Kidney (tissue), 13 donors: ENCODE measurements at regions not wholly inside any gene's neighbourhood (a gene's known extent, or its start where the extent isn't known, plus 50 kb on each side); places are given as distances from the start of the nearest gene placed in this dataset.

Experiments used
- DNase-seq, 5 donors: peaks; one replicate each; pipeline ENCODE4 v3.0.0-alpha.2; 2013 to 2020
- FAIRE-seq: peaks from 2 replicates; lab custom pipeline; 2012; peaks lifted over from hg19 to GRCh38; lab: Jason Lieb, UNC
- H3K27ac ChIP-seq, 2 donors: one replicate each; pipeline ENCODE4 v1.7.0; 2013; ENCODE audit warnings: low read depth in 2 of 2, low read length in 2 of 2, inconsistent platforms in 1 of 2
- H3K27me3 ChIP-seq: one replicate; pipeline ENCODE4 v1.7.1; 2013; ENCODE audit warnings: low read length, inconsistent platforms; ENCODE audit not compliant: control insufficient read depth, insufficient read depth
- H3K36me3 ChIP-seq, 3 donors: one replicate each; pipeline versions ENCODE4 v1.7.0 to v1.7.1; 2013; ENCODE audit warnings: low read length in 3 of 3, control low read depth in 1 of 3, inconsistent platforms in 1 of 3; ENCODE audit not compliant: insufficient read depth in 3 of 3, control insufficient read depth in 2 of 3
- H3K4me1 ChIP-seq, 3 donors: one replicate each; pipeline versions ENCODE4 v1.7.0 to v1.7.1; 2013; ENCODE audit warnings: low read length in 3 of 3, inconsistent platforms in 1 of 3, low read depth in 1 of 3; ENCODE audit not compliant: control insufficient read depth in 2 of 3, insufficient read depth in 2 of 3
- H3K4me3 ChIP-seq, 3 donors: one replicate each; pipeline versions ENCODE4 v1.7.0 to v1.8.1; 2013; ENCODE audit warnings: low read length in 3 of 3, control low read depth in 1 of 3, inconsistent platforms in 1 of 3
- H3K9ac ChIP-seq, 3 donors: one replicate each; pipeline versions ENCODE4 v1.7.0 to v1.7.1; 2013; ENCODE audit warnings: low read length in 3 of 3, control low read depth in 1 of 3, inconsistent platforms in 1 of 3
- H3K9me3 ChIP-seq, 3 donors: one replicate each; pipeline versions ENCODE4 v1.7.0 to v1.7.1; 2013; ENCODE audit warnings: low read length in 3 of 3, control low read depth in 1 of 3, inconsistent platforms in 1 of 3; ENCODE audit not compliant: control insufficient read depth in 2 of 3, insufficient read depth in 1 of 3
- CTCF ChIP-seq: IDR thresholded peaks from 3 replicates; pipeline ENCODE4 v1.5.1; 2012; ENCODE audit warnings: mild to moderate bottlenecking, moderate library complexity, borderline replicate concordance; ENCODE audit not compliant: insufficient read depth; ENCODE audit errors: extremely low read depth
- intact Hi-C: fragments of 100-400 bp; cut with DNase I; formaldehyde crosslinking; loops from one replicate; pipeline ENCODE4 v1.11.1; 2022
- donor health status: control.
- donor health status: control.
- donor health status: control.
- donor health status: control.
- donor health status: control.
- donor health status: DM: yes; HTN: yes; CAD: no.
- donor health status: Normal renal cell carcinoma (clear cell type).

DNA sequence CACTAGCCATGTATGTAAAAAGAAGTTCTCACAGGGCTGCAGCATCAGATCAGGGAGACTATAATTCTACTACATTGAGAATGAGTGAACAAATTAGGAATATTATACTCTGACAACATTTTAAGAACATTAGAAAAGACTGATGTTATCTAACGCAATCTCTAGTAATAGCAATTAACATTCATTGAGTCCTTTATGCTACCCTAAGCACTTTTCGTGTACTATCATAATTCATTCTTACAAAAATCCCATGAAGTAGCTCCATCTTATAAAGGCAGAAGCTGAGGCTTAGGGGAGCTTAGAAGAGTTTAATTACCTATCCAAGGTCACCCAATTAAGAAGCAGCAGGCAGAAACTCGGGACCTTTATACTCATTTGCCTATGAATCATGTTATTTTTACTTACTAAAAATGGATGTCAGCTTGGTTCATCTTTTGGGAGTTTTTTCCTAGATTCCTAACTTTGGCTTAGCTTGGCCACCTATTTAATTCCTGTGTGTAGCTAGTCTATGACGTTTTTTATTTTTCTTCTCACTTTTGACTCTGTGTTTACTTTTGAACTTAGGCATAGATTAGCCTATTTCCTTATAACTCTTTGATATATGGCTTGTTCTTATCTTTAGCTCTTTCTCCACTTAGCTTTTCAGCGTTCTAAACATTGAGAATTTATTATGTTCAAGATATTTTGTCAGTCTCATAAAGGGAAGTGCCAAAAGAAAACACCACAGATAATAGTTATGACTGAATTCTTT is 333.5 kb upstream of the DCN start:
- Histone ChIP-seq H3K9ac (no peak overlapping the region), H3K9me3 (no peaks in the 10 kb centered on the region), H3K4me1 (no peaks in the 10 kb centered on the region), H3K27ac (no peak overlapping the region), H3K4me3 (no peak overlapping the region), H3K27me3 (no peaks in the 10 kb centered on the region), H3K36me3 (no peaks in the 10 kb centered on the region)
- DNase-seq (peak in 2 of 5 donors; percentile 16 to 22), FAIRE-seq (no peak)
- intact Hi-C loops = no loop called here
- TF ChIP-seq CTCF = no peak

GRCh38 chr12:91513313-91513712 is 330.7 kb upstream of the DCN start:
- Histone ChIP-seq H3K4me3 (no peak overlapping the region), H3K4me1 (no peaks in the 10 kb centered on the region), H3K36me3 (no peaks in the 10 kb centered on the region), H3K27me3 (no peaks in the 10 kb centered on the region), H3K9me3 (no peaks in the 10 kb centered on the region), H3K27ac (no peak overlapping the region), H3K9ac (no peak overlapping the region)
- intact Hi-C loops = no loop called here
- no peak for FAIRE-seq
- TF ChIP-seq CTCF = no peak
- DNase-seq = no peak

DNA sequence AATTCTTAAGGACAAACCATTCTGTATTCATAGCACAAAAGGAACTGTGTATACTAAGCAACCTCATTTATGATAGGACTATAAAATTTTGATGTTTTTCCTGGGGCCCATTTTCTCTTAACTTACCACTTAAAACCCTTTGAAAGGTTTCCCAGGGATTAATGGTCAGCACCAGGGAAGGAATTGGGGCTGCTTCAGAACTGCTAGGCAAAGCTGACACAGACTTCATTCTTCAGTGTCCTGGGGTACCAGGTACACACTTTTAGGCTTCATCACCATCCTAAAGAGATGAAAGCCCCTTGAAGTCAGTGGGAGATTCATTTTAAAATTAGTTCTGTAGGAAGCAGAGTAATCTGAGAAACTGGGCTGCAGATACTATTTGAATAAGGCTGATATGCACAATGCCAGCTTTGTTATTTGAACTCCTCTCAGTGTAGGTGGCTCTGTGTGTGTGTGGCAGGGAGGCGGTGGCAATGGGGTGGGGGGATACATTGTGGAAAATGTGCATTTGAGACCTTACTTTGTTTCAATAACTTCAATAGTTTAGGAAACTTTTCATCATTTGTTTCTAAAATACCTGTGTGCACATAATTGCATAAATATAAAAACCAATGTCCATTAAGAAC is 329.3 kb upstream of the DCN start:
- FAIRE-seq = no peak

More for the DNA sequence above, 329.3 kb upstream of the DCN start:
- Histone ChIP-seq H3K4me1 (no peaks in the 10 kb centered on the region), H3K4me3 (no peak overlapping the region), H3K27ac (no peak overlapping the region), H3K27me3 (no peaks in the 10 kb centered on the region), H3K9me3 (no peaks in the 10 kb centered on the region), H3K9ac (no peak overlapping the region), H3K36me3 (no peaks in the 10 kb centered on the region)
- intact Hi-C loops = no loop called here
- no peak for DNase-seq
- no peak for TF ChIP-seq CTCF
